Astrocyte of the hippocampus (primary cell): ENCODE measurements at regions not wholly inside any gene's neighbourhood (a gene's known extent, or its start where the extent isn't known, plus 50 kb on each side); places are given as distances from the start of the nearest gene placed in this dataset.
"Not testable (repeated sequence)": the region's sequence is repeated elsewhere in the genome, so short reads cannot be mapped to it uniquely, and the experiment has no call there.

Experiments
- DNase-seq: peaks from one replicate; pipeline ENCODE4 v3.0.0; 2011; ENCODE audit warnings: low read depth, low spot score

DNA sequence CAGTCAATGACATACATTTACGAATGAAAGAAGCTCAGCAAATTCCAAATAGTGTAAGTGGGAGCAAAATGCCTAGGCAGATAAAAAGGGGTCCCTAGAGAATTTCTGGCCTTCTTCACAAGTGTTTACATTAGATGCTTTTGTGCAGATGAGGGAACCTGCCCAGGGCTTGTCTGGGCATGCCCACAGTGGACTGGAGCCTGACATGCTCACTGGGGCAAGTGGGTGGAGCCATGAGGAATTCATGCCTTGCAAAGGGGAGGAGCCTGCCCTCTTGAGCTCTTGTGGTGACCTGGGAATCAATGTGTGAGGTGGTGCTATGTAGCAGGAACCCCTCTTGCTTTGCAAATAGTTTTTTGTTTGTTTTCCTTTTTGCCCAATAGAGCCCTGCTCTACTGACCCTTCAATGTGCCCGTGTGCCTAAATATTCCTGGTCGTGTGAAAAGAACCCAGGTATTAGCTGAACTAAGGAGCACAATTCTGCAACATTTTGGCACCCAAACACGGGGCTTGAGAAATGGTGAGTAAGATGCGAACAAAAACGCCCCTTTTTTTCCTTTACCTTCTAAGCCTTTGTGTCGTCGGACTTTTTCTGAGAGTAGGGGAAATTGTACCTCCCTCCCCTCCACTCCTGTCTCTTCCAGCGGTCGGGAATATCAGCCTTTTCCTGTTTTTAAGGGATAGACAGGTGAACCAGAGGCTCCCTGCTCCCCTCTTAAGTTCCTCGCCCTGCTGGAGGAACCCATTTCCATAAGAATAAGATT, 433.8 kb upstream of the CDH9 start:
- peak; percentile 1 for DNase-seq

DNA sequence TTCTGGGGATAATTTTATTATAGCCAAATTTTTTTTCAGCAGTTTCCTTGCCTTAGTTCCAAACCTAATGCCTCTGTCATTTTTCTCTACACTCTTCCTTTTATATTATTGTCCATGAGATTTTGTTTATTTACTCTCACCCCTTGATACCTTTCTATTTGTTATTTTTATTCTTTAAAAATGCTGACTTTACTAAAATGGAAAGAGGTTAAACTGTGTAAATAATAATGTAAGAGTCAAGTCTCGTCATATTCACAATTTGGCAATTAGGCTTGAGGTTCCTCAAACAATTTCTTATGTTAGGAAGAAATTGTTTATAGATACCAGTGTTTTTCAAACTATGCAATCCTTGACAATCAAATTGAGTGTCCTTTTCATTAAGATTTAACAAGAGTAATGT, 428.6 kb upstream of the CDH9 start:
- no peak for DNase-seq

- no peak for DNase-seq
Measured at GRCh38 chr5:27465140-27465539, 426.8 kb upstream of the CDH9 start.

DNA sequence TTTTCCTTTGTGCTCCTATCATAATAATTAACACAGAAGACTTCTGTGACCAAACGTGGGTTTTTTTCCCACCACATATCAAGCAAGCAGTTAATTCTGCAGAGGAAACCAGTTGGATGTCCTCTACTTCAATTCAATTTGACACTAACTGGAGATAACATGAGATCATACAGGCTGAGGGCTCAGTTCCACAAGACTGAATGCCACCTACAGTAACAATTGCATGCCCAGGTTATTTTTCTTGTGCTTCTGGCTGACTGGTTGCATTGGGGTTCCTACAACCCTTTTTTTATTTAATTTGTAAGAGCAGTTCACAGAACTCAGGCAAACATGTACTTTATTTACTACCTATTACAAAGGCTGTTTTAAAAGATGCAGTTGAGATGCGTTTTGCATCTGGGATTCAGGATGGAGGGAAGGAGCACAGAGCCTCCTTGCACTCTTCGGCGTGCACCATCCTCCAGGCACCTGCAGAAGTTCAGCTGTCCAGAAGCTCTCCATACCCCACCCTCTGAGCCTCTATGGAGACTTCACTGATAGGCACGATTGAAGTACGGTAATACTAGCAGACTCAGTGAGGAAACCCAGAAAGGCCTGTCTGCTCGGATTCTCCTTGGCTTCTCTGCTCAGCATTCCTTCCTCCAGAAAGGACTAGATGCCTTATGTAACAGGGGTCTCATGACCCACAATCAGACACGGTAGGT, 425.2 kb upstream of the CDH9 start:
- DNase-seq, result no peak

GRCh38 chr5:27462936-27463335, 424.6 kb upstream of the CDH9 start:
- DNase-seq, result no peak

DNA sequence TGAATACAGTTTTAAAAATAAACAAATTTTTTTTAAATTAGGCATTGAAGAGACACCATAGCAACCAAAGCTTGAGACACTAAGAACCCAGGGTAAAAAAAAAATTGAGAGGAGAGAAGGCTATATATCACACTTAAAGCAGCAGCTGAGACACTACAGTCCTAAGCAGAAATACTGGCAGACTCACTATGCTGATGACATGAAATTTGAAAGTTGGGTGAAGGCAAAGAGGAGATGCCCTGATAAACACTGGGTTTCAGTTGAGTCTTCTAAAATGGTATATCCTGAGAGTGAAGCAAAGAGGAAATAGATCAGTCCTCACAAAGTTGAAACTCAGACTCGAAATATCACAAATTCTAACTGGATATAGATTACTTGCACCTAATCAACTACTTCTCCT, 419.9 kb upstream of the CDH9 start:
- DNase-seq, result no peak

DNA sequence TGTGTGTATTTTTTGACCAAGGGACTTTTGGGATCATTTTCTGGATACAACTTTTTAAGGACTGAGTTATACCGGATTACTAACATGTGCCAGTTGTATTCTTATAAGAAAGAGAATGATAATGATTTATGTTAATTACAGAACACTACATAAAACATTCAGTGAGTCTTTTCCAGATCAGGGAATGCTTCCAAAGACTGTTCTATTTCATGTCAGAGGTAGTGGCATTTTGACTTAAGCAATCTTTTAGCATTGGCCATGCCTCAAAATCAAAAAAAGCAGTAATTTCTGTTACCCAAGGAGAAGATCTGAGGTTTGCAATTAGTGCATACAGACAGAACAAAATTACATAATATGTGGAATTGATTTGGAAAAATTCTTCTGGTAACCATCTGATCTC, 413.0 kb upstream of the CDH9 start:
- no peak for DNase-seq

GRCh38 chr5:27450607-27451006, 412.2 kb upstream of the CDH9 start:
- no peak for DNase-seq

- not testable (repeated sequence) for DNase-seq
Measured at GRCh38 chr5:27439383-27439782, 401.0 kb upstream of the CDH9 start.

DNA sequence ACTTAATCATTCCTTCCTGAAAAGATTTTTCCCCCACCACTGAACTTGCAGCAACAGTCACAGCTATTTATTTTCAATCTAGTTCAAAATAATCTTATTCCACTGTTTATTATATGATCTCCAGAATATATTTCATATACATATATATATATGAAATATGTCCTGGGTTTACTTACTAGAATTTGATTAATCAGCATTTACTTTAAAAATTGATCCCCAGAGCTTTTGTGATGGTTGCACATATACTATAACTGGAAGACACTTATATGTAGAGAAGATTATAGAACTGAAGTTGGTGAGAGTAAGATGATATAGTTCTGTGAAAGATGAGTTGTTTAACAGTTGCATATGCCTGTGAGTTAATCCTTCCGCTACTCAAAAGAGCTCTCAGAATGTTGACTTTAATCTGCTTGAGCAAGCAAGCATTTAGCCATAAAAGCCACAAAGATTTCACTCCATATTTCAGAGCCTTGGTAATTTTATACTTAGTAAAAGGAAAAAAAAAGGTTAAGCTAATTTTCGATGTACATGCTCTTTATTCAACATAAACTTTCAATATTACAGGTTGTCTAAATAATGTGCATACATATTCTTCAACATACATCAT, 399.3 kb upstream of the CDH9 start:
- DNase-seq, result peak; percentile 16

- DNase-seq, result no peak
Measured at GRCh38 chr5:27434335-27434734, 395.9 kb upstream of the CDH9 start.

DNA sequence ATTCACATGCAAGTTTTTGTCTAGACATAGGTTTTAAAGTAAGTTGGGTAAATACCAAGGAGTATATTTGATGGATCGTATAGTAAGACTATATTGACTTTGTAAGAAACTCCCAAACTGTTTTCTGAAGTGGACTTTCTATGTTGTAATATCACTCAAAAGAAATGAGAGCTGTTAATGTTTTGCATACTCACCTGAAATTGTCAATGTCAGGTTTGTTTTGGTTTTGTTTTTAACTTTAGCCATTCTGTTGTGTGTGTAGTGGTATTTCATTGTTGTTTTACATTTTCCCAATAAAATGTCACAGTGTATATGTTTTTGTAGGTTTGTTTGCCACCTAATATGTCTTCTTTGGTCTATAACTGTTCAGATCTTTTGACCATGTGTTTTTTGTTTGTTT, 375.7 kb upstream of the CDH9 start:
- no peak for DNase-seq

- DNase-seq, result no peak
Measured at GRCh38 chr5:27412384-27412783, 374.0 kb upstream of the CDH9 start.

- DNase-seq, result no peak
Measured at GRCh38 chr5:27406020-27406419, 367.6 kb upstream of the CDH9 start.

DNA sequence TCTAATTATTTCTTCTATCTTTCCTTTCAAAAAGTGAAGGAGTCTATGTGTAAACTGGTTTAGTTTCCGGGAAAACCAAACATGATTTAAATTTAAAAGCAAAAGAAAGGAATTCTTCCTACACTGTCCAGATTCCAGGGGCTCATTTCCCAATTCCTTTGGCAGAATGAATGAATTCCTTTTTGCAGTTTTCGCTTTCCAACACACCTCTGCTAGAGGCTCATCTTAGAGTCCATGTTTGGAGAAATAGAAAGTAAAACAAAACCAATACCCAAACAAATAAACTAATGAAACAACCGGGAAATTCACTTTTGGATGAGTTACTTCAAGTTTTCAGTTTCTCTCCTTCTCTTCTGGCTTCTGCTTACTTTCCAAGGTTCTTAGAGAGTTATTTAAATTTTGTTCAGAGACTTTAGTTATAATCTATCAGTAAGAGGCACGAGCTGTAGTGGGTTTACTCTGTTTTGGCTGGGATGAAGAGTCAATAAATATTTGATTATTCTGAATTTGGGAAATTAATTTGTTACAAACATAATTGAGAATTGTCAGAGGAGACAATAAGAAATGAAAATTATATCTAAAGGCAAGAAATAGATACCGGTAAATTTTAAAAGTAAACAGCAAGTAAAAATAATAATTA, 365.0 kb upstream of the CDH9 start:
- DNase-seq, result no peak

GRCh38 chr5:27402828-27403227, 364.4 kb upstream of the CDH9 start:
- DNase-seq, result no peak

DNA sequence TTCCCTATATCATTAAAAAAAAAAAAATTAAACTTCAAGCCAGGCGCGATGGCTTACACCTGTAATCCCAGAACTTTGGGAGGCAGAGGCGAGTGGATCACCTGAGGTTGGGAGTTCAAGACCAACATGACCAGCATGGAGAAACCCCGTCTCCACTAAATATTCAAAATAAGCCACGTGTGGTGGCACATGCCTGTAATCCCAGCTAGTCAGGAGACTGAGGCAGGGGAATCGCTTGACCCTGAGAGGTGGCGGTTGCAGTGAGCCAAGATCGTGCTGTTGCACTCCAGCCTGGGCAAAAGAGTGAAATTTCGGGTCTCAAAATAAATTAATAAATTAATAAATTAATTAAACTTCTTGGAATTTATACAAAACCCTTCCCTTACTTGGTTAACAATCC, 358.6 kb upstream of the CDH9 start:
- DNase-seq, result no peak

DNA sequence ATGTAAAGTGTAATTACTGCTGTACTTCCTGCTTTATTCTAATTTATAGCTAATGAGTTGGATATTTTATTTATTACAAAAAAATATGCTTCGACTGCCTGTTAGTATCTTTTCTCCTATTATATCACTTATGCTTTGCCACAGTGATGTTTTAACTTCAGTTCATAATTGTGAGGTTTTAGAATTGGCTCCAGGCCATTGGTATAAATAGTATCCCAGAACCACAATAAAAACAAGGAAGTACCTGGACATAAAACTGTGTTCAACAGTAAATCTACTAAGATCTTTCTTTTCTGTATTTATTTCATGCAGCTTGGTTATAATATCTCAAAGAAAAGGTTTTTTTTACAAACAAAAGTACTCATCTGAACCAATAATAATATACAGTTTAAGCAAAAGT, 354.3 kb upstream of the CDH9 start:
- no peak for DNase-seq

DNA sequence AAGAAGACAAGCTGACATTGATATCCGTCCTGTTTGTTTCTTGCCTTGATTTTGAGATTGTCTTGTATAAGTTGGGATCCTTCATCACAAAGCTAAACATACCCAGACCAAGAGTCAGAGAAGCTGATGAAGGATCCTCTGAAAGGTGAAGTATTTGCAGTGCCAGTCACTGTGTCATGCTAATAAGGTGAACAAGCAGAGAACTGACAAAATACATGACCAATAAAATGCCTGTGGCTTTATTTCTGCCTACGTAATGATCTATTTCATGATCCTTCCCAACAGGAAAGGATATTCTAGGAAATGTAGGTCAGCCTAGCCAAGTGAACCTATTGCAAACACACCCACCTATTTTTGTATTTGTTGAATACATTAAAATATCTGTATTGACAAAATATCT, 351.3 kb upstream of the CDH9 start:
- DNase-seq, result no peak

DNA sequence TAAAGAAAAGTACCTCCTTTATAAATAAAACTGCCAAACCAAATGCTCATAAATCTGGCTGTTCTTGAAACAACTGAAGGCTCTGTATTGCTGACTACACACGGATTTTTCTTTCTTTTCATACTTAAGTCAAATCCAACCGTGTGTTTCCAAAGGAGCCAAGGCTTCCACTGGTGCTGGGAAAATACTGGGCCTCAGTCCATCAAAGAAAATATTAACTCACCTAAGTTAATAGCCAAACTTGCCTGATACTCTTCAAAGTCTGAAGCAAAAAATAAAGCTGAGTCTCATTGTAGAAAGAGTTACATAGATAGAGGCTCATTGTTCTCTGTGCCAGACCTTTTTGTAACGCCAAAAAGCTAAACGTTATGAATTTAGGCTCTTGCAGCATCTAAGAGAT, 350.4 kb upstream of the CDH9 start:
- no peak for DNase-seq

DNA sequence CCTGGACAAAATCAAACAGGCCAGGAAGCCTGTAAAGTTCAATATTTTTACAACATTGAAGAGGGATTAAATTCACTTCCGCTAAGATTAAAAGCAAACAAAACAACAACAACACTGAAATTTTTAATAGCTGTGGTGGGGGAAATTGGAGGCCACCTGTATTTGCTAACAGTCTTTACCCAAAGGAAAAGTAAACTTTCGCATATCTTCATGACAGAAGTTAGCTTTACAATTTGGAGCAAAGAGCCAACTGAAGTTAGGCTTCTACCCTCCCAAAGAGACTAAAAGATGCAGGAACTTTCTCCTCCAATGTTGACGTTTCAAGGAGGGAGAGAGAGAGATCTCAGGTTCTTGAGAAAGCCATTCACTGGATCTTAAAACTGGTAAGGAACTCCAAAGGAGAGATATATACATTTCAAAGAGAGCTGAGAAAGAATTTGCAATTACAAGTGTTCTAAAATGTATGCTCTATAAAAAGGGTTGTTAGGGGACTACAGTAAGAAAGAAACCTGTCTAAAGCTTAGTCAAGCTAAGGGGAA, 349.2 kb upstream of the CDH9 start:
- DNase-seq, result no peak

DNA sequence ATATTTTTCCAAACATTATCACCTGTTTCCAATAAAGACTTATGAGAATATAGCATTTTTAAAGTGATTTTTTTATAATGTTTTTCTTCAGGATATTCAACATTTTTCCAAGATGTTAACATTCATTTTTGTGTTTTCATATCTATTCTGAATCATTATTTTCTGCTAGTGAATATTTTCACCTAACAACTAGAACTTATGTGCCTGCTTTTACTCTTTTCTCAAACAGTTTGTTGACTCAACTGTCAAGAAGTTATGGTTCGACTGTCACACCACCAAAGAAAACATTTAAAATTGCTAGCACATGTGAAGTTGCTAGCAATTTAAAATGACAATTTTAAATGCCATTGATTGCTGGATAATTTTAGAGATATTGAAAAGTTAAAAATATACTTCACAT, 343.3 kb upstream of the CDH9 start:
- no peak for DNase-seq
